GM23338 (cell line): ENCODE measurements at regions not wholly inside any gene's neighbourhood (a gene's known extent, or its start where the extent isn't known, plus 50 kb on each side); places are given as distances from the start of the nearest gene placed in this dataset.

ENCODE experiments used
- ATAC-seq: fragments of 200-7000 bp; cut with Tn5 transposase; 3 replicates; pipeline ENCODE4 v1.9.1; 2020
- DNase-seq: peaks from one replicate; pipeline ENCODE4 v3.0.0-alpha.2; 2015; ENCODE audit warnings: low spot score
- H2AFZ ChIP-seq: fragments of 200-600 bp; sonication (generic); 2 replicates; pipeline ENCODE4 v1.8.0; 2016; ENCODE audit warnings: antibody characterized with exemption, mild to moderate bottlenecking, moderate library complexity
- H3F3A ChIP-seq: fragments of 200-600 bp; sonication (generic); replicated peaks from 2 replicates; pipeline ENCODE4 v1.8.0; 2017; ENCODE audit warnings: antibody characterized with exemption, mixed run types, low read depth
- H3K27ac ChIP-seq: fragments of 200-600 bp; sonication (generic); 2 replicates; pipeline ENCODE4 v1.6.1; 2016; ENCODE audit warnings: low read depth
- H3K27me3 ChIP-seq: fragments of 200-600 bp; sonication (generic); 2 replicates; pipeline ENCODE4 v1.8.0; 2016; ENCODE audit warnings: mild to moderate bottlenecking, mixed run types, moderate library complexity; ENCODE audit not compliant: insufficient read depth
- H3K36me3 ChIP-seq: fragments of 200-600 bp; sonication (generic); 2 replicates; pipeline ENCODE4 v1.8.0; 2016; ENCODE audit warnings: mild to moderate bottlenecking; ENCODE audit not compliant: insufficient read depth
- H3K4me1 ChIP-seq: fragments of 200-600 bp; sonication (generic); 2 replicates; pipeline ENCODE4 v1.8.0; 2016; ENCODE audit warnings: mild to moderate bottlenecking, moderate library complexity; ENCODE audit not compliant: insufficient read depth
- H3K4me2 ChIP-seq: fragments of 200-600 bp; sonication (generic); 2 replicates; pipeline ENCODE4 v1.7.1; 2017; ENCODE audit warnings: mixed run types
- H3K4me3 ChIP-seq: fragments of 200-600 bp; sonication (generic); 2 replicates; pipeline ENCODE4 v1.6.1; 2016; ENCODE audit warnings: mixed run types
- H3K79me2 ChIP-seq: fragments of 200-600 bp; sonication (generic); replicated peaks from 2 replicates; pipeline ENCODE4 v1.8.0; 2017; ENCODE audit warnings: mild to moderate bottlenecking; ENCODE audit not compliant: insufficient read depth
- H3K9me2 ChIP-seq: fragments of 200-600 bp; sonication (generic); 2 replicates; pipeline ENCODE4 v1.8.0; 2017; ENCODE audit not compliant: insufficient read depth
- H4K20me1 ChIP-seq: fragments of 200-600 bp; sonication (generic); replicated peaks from 2 replicates; pipeline ENCODE4 v1.8.0; 2017; ENCODE audit warnings: mild to moderate bottlenecking; ENCODE audit not compliant: insufficient read depth
- H3K27ac Mint-ChIP-seq: 2 replicates; pipeline ENCODE4 v1.8.0; 2020; ENCODE audit warnings: inconsistent platforms, mild to moderate bottlenecking, moderate library complexity, mixed read lengths
- H3K27me3 Mint-ChIP-seq: 3 replicates; pipeline ENCODE4 v1.8.0; 2022; ENCODE audit warnings: low read depth, mild to moderate bottlenecking, moderate library complexity, mixed read lengths, inconsistent platforms; ENCODE audit not compliant: insufficient read depth, poor library complexity
- H3K36me3 Mint-ChIP-seq: 3 replicates; pipeline ENCODE4 v1.8.0; 2021; ENCODE audit warnings: low read depth, mild to moderate bottlenecking, inconsistent platforms, moderate library complexity, mixed read lengths
- H3K4me1 Mint-ChIP-seq: 3 replicates; pipeline ENCODE4 v1.8.0; 2020; ENCODE audit warnings: mild to moderate bottlenecking, inconsistent platforms, mixed read lengths
- H3K4me3 Mint-ChIP-seq: 3 replicates; pipeline ENCODE4 v1.8.0; 2021; ENCODE audit warnings: moderate library complexity, mild to moderate bottlenecking, inconsistent platforms, mixed read lengths
- H3K9me3 Mint-ChIP-seq: 3 replicates; pipeline ENCODE4 v1.8.0; 2020; ENCODE audit warnings: moderate library complexity, mild to moderate bottlenecking, inconsistent platforms, mixed read lengths
- CTCF ChIP-seq, 2 experiments: fragments of 200-600 bp in 1 of 2; sonication (generic) in 1 of 2; conservative IDR thresholded peaks; 2 replicates each; pipeline versions ENCODE4 v1.5.1 to v1.6.1; 2016 to 2017; ENCODE audit warnings: antibody characterized with exemption in 2 of 2, low read depth in 2 of 2, mild to moderate bottlenecking in 2 of 2, moderate library complexity in 1 of 2
- ZNF462 ChIP-seq: fragments of 250-450 bp; sonication (Bioruptor Pico); IDR thresholded peaks from 2 replicates; pipeline ENCODE4 v1.5.0; 2020; ENCODE audit warnings: mild to moderate bottlenecking, moderate library complexity

GRCh38 chr2:122315306-122315705 lies 559.9 kb downstream of the TSN start:
- H3K27ac Mint-ChIP-seq = no peak overlapping the region
- ATAC-seq = no peak

More at GRCh38 chr2:122315306-122315705, 559.9 kb downstream of the TSN start:
- Mint-ChIP-seq H3K4me1 (no peaks in the 10 kb centered on the region), H3K36me3 (peaks cover 4% of the 10 kb centered on the region; the same call in 2 of the 3 replicates), H3K4me3 (no peak overlapping the region), H3K9me3 (peaks cover 19% of the 10 kb centered on the region; the same call in 2 of the 3 replicates), H3K27me3 (peaks cover 3% of the 10 kb centered on the region)
- Histone ChIP-seq H3K4me2 (no peak overlapping the region), H3K27ac (no peak overlapping the region), H2AFZ (peak overlapping the region; percentile 43; the same call in 1 of the 2 replicates), H3K36me3 (no peaks in the 10 kb centered on the region; the same call in 1 of the 2 replicates), H4K20me1 (no peaks in the 10 kb centered on the region), H3K9me2 (0 out of 2 replicates have a peak, but pooled peaks cover 9% of the 10 kb centered on the region), H3K4me1 (no peaks in the 10 kb centered on the region), H3F3A (no peaks in the 10 kb centered on the region), H3K27me3 (no peaks in the 10 kb centered on the region), H3K4me3 (no peak overlapping the region), H3K79me2 (no peaks in the 10 kb centered on the region)
- TF ChIP-seq CTCF (conservative IDR thresholded peaks at IDR 0.05; ENCODE audit: low read depth in 2 of 2) = 0 out of 4 replicates have a peak, but pooled peaks of 1 of the 2 experiments have one; percentile 14
- TF ChIP-seq ZNF462 (CRISPR knock-in tag) = no peak
- DNase-seq = peak; percentile 12
